ENCODE measurements at regions not wholly inside any gene's neighbourhood (a gene's known extent, or its start where the extent isn't known, plus 50 kb on each side); places are given as distances from the start of the nearest gene placed in this dataset.

DNA sequence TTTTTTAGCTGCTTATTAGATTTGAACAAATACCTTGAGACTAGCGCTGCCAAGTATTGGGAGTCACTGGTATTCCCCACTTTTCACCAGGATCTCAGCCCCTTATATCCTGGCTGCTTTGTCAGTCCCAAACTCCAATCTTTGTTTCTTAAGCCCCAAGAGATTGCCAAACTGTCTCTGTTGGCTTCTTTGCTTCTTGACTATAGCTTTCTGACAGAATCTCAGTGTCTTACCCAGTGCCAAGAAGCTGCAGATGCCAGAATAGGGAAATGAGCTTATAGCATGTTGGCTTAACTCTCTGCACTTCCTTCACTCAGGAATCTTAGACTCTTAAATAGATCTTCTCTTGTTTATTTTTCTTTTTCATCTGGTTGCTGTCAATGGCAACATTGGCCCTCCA is 297.5 kb upstream of the DCAF8L1 start:
- intact Hi-C loops (cut with DNase I), result loop anchor here in 1 of 4 donors (5.0 kb wide), 1 partner anchor 211 kb away; no protein-coding TSS in a partner anchor
- no peaks in the 10 kb centered on the region for H3K36me3 ChIP-seq
- no peak overlapping the region for H3K27ac ChIP-seq
- H3K4me1 ChIP-seq (ENCODE audit: insufficient read depth), result no peaks in the 10 kb centered on the region
- no peak for DNase-seq
- H3K27me3 ChIP-seq, result no peaks in the 10 kb centered on the region
- TF ChIP-seq POLR2A (IDR thresholded peaks at IDR 0.05) (no peak), EP300 (IDR thresholded peaks at IDR 0.05) (no peak)
- TF ChIP-seq, protein P1, sequence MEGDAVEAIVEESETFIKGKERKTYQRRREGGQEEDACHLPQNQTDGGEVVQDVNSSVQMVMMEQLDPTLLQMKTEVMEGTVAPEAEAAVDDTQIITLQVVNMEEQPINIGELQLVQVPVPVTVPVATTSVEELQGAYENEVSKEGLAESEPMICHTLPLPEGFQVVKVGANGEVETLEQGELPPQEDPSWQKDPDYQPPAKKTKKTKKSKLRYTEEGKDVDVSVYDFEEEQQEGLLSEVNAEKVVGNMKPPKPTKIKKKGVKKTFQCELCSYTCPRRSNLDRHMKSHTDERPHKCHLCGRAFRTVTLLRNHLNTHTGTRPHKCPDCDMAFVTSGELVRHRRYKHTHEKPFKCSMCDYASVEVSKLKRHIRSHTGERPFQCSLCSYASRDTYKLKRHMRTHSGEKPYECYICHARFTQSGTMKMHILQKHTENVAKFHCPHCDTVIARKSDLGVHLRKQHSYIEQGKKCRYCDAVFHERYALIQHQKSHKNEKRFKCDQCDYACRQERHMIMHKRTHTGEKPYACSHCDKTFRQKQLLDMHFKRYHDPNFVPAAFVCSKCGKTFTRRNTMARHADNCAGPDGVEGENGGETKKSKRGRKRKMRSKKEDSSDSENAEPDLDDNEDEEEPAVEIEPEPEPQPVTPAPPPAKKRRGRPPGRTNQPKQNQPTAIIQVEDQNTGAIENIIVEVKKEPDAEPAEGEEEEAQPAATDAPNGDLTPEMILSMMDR (IDR thresholded peaks at IDR 0.05), result no peak
- no peak overlapping the region for H3K4me3 ChIP-seq
- 60 to 81% (median 74%) methylated on average over 1 of the region's 1 CpG for WGBS, 3 donors
- no peaks in the 10 kb centered on the region for H3K9me3 ChIP-seq

- Histone ChIP-seq H3K36me3 (no peaks in the 10 kb centered on the region), H3K4me1 (ENCODE audit: insufficient read depth) (no peaks in the 10 kb centered on the region), H3K4me3 (no peak overlapping the region), H3K9me3 (no peaks in the 10 kb centered on the region), H3K27ac (no peak overlapping the region), H3K27me3 (no peaks in the 10 kb centered on the region)
- no peak for DNase-seq
- WGBS, 3 donors, result 58 to 69% (median 64%) methylated on average over 4 of the region's 4 CpGs
- intact Hi-C loops (cut with DNase I), result loop anchor here in 1 of 4 donors (5.0 kb wide), 1 partner anchor 211 kb away; no protein-coding TSS in a partner anchor
- TF ChIP-seq POLR2A (IDR thresholded peaks at IDR 0.05) (no peak), EP300 (IDR thresholded peaks at IDR 0.05) (no peak)
- TF ChIP-seq, protein P1 (IDR thresholded peaks at IDR 0.05), result no peak
Measured at GRCh38 chrX:28278251-28278650, 297.0 kb upstream of the DCAF8L1 start.

GRCh38 chrX:28273736-28274135 is 292.5 kb upstream of the DCAF8L1 start:
- 36 to 48% (median 39%) methylated on average over 3 of the region's 3 CpGs for WGBS, 3 donors
- Histone ChIP-seq H3K36me3 (no peaks in the 10 kb centered on the region), H3K27me3 (no peaks in the 10 kb centered on the region), H3K4me3 (no peak overlapping the region), H3K9me3 (no peaks in the 10 kb centered on the region), H3K27ac (no peak overlapping the region), H3K4me1 (ENCODE audit: insufficient read depth) (no peaks in the 10 kb centered on the region)
- no peak for DNase-seq
- intact Hi-C loops (cut with DNase I), result no loop called here
- TF ChIP-seq POLR2A (IDR thresholded peaks at IDR 0.05) (no peak), EP300 (IDR thresholded peaks at IDR 0.05) (no peak)
- TF ChIP-seq, protein P1 (IDR thresholded peaks at IDR 0.05), result no peak

GRCh38 chrX:28246675-28247074 is 265.4 kb upstream of the DCAF8L1 start:
- no peak overlapping the region for H3K27ac ChIP-seq
- intact Hi-C loops (cut with DNase I), result no loop called here
- H3K27me3 ChIP-seq, result no peaks in the 10 kb centered on the region
- WGBS, 3 donors, result 81 to 86% (median 81%) methylated on average over 7 of the region's 7 CpGs
- H3K9me3 ChIP-seq, result no peaks in the 10 kb centered on the region
- H3K36me3 ChIP-seq, result no peaks in the 10 kb centered on the region
- TF ChIP-seq POLR2A (IDR thresholded peaks at IDR 0.05) (no peak), EP300 (IDR thresholded peaks at IDR 0.05) (no peak)
- TF ChIP-seq, protein P1 (IDR thresholded peaks at IDR 0.05), result no peak
- no peak overlapping the region for H3K4me3 ChIP-seq
- no peak for DNase-seq
- no peaks in the 10 kb centered on the region for H3K4me1 ChIP-seq (ENCODE audit: insufficient read depth)

Data from ovary (tissue), 7 donors.